Osteocyte (in vitro differentiated cells): ENCODE measurements at regions not wholly inside any gene's neighbourhood (a gene's known extent, or its start where the extent isn't known, plus 50 kb on each side); places are given as distances from the start of the nearest gene placed in this dataset.

Experiments used
- DNase-seq: peaks from one replicate; pipeline ENCODE4 v3.0.0; 2021; ENCODE audit warnings: mixed read lengths; ENCODE audit not compliant: unreplicated experiment; ENCODE audit errors: extremely low spot score
- H3K27ac Mint-ChIP-seq: one replicate; pipeline ENCODE4 v1.8.0; 2021; ENCODE audit warnings: mild to moderate bottlenecking, mixed read lengths; ENCODE audit not compliant: unreplicated experiment
- H3K27me3 Mint-ChIP-seq: one replicate; pipeline ENCODE4 v1.8.0; 2021; ENCODE audit warnings: mixed read lengths; ENCODE audit not compliant: unreplicated experiment
- H3K36me3 Mint-ChIP-seq: one replicate; pipeline ENCODE4 v1.8.0; 2021; ENCODE audit warnings: mixed read lengths; ENCODE audit not compliant: unreplicated experiment
- H3K4me1 Mint-ChIP-seq: one replicate; pipeline ENCODE4 v1.8.0; 2021; ENCODE audit warnings: mixed read lengths; ENCODE audit not compliant: unreplicated experiment
- H3K4me3 Mint-ChIP-seq: one replicate; pipeline ENCODE4 v1.8.0; 2021; ENCODE audit warnings: mild to moderate bottlenecking, moderate library complexity, mixed read lengths; ENCODE audit not compliant: unreplicated experiment
- H3K9me3 Mint-ChIP-seq: one replicate; pipeline ENCODE4 v1.8.0; 2021; ENCODE audit warnings: mixed read lengths; ENCODE audit not compliant: unreplicated experiment
- CTCF ChIP-seq: fragments of 200-600 bp; sonication (generic); IDR thresholded peaks from 2 replicates; pipeline ENCODE4 v1.5.0; 2021; ENCODE audit warnings: antibody characterized with exemption, mild to moderate bottlenecking, moderate library complexity

GRCh38 chr6:21398741-21399325 is 194.7 kb upstream of the SOX4 start:
- Mint-ChIP-seq H3K4me1 (no peaks in the 10 kb centered on the region), H3K9me3 (no peaks in the 10 kb centered on the region), H3K27ac (no peak overlapping the region), H3K4me3 (no peak overlapping the region), H3K36me3 (no peaks in the 10 kb centered on the region), H3K27me3 (no peaks in the 10 kb centered on the region)
- no peak for TF ChIP-seq CTCF
- DNase-seq, result no peak

- no peak for TF ChIP-seq CTCF
- Mint-ChIP-seq H3K4me3 (no peak overlapping the region), H3K36me3 (no peaks in the 10 kb centered on the region), H3K27ac (no peak overlapping the region), H3K27me3 (no peaks in the 10 kb centered on the region), H3K4me1 (no peaks in the 10 kb centered on the region), H3K9me3 (peaks cover 4% of the 10 kb centered on the region)
- no peak for DNase-seq
Measured at GRCh38 chr6:21402368-21402767, 191.2 kb upstream of the SOX4 start.

DNA sequence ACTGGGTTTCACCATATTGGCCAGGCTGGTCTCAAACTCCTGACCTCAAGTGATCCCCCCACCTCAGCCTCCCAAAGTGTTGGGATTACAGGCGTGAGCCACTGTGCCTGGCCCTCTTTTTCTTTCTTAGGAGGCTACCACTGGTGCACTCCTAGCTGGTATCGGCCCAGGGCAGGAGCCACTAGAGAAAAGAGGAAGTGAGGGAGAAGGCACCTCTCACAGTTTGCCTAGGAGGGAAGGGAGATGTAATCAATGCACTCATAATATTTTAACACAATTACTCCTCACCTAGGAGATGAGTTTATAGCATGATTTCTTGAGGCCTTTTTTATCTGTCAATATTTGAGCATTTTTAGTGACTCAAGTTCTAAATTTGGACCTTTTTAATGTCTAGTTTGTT is 189.0 kb upstream of the SOX4 start:
- no peaks in the 10 kb centered on the region for H3K36me3 Mint-ChIP-seq
- no peak for DNase-seq
- H3K27ac Mint-ChIP-seq, result no peak overlapping the region
- peaks cover 7% of the 10 kb centered on the region for H3K9me3 Mint-ChIP-seq
- H3K27me3 Mint-ChIP-seq, result no peaks in the 10 kb centered on the region
- no peak for TF ChIP-seq CTCF
- no peak overlapping the region for H3K4me3 Mint-ChIP-seq
- H3K4me1 Mint-ChIP-seq, result no peaks in the 10 kb centered on the region

DNA sequence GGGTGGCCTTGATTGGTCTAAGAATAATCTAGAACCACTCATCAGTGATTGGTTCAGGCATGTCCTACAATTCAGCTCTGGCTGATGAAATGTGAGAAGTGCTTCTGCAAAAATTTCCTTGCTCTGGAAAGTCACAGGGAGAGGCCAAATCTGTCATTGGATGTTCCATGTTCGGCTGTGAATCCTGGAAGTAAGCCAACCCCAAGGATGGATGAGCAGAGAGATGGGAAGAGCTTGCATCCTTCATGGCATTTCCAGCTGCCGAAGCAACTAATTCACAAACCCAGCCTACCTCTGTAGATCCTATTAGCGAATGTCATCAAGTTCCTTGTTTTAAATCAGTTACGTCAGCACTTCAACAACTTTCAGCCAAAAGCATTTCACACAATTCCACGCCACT is 187.2 kb upstream of the SOX4 start:
- Mint-ChIP-seq H3K36me3 (no peaks in the 10 kb centered on the region), H3K27me3 (no peaks in the 10 kb centered on the region), H3K4me1 (no peaks in the 10 kb centered on the region), H3K27ac (no peak overlapping the region), H3K4me3 (no peak overlapping the region), H3K9me3 (peaks cover 11% of the 10 kb centered on the region)
- no peak for TF ChIP-seq CTCF
- no peak for DNase-seq

DNA sequence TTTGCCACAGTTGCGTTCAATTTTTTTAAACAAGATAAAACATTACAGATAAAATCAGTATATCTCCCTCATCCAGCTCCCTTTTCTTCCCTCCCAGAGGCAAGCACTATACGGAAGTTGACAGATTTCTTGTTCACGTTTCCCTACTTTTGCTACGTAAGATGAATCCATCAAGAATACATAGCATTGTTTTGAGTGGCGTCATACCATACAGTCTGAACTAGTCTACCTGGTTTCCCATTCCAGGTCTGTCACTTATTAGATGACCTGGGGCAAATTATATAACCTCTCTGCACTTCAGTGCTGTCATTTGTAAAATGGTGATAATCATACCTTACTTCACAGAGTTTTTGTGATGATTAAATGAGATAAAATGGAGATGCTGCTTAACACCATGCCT is 184.3 kb upstream of the SOX4 start:
- DNase-seq, result no peak
- no peaks in the 10 kb centered on the region for H3K4me1 Mint-ChIP-seq
- no peak for TF ChIP-seq CTCF
- no peak overlapping the region for H3K4me3 Mint-ChIP-seq
- H3K9me3 Mint-ChIP-seq, result peaks cover 11% of the 10 kb centered on the region
- H3K36me3 Mint-ChIP-seq, result no peaks in the 10 kb centered on the region
- no peaks in the 10 kb centered on the region for H3K27me3 Mint-ChIP-seq
- no peak overlapping the region for H3K27ac Mint-ChIP-seq
